NCI-H146 treated with DMSO at 0.1 percent for 48 hours (cell line): ENCODE measurements at regions not wholly inside any gene's neighbourhood (a gene's known extent, or its start where the extent isn't known, plus 50 kb on each side); places are given as distances from the start of the nearest gene placed in this dataset.

Experiments
- DNase-seq: peaks from one replicate; lab custom pipeline; 2025; ENCODE audit not compliant: unreplicated experiment; lab: John Stamatoyannopoulos, UW

GRCh38 chr12:30440826-30441602 is 254.7 kb downstream of the IPO8 start:
- DNase-seq: no peak

GRCh38 chr12:30439201-30439600 is 256.5 kb downstream of the IPO8 start:
- no peak for DNase-seq

- DNase-seq: no peak
Measured at GRCh38 chr12:30438601-30439041, 257.0 kb downstream of the IPO8 start.

GRCh38 chr12:30437616-30438015 is 258.1 kb downstream of the IPO8 start:
- DNase-seq: no peak

- DNase-seq: no peak
Measured at GRCh38 chr12:30437044-30437443, 258.6 kb downstream of the IPO8 start.

GRCh38 chr12:30428098-30428497 is 267.6 kb downstream of the IPO8 start:
- DNase-seq: no peak

- DNase-seq: no peak
Measured at GRCh38 chr12:30427555-30427954, 268.1 kb downstream of the IPO8 start.

GRCh38 chr12:30425445-30425844 is 270.2 kb downstream of the IPO8 start:
- no peak for DNase-seq

- no peak for DNase-seq
Measured at GRCh38 chr12:30423330-30423729, 272.3 kb downstream of the IPO8 start.

- no peak for DNase-seq
Measured at GRCh38 chr12:30422844-30423243, 272.8 kb downstream of the IPO8 start.

GRCh38 chr12:30420561-30420960 is 275.1 kb downstream of the IPO8 start:
- no peak for DNase-seq

- no peak for DNase-seq
Measured at GRCh38 chr12:30417697-30418231, 277.9 kb downstream of the IPO8 start.

GRCh38 chr12:30416631-30417030 is 279.0 kb downstream of the IPO8 start:
- no peak for DNase-seq

GRCh38 chr12:30415777-30416176 is 279.9 kb downstream of the IPO8 start:
- DNase-seq: no peak

- no peak for DNase-seq
Measured at GRCh38 chr12:30414507-30414906, 281.2 kb downstream of the IPO8 start.

- no peak for DNase-seq
Measured at GRCh38 chr12:30400349-30400748, 295.3 kb downstream of the IPO8 start.

- no peak for DNase-seq
Measured at GRCh38 chr12:30399859-30400258, 295.8 kb downstream of the IPO8 start.

- DNase-seq: no peak
Measured at GRCh38 chr12:30396576-30396975, 299.1 kb downstream of the IPO8 start.

GRCh38 chr12:30395190-30395589 is 300.5 kb downstream of the IPO8 start:
- DNase-seq: no peak

GRCh38 chr12:30391766-30392366 is 303.8 kb downstream of the IPO8 start:
- DNase-seq: no peak

GRCh38 chr12:30385706-30386105 is 310.0 kb downstream of the IPO8 start:
- DNase-seq: no peak

- no peak for DNase-seq
Measured at GRCh38 chr12:30384976-30385375, 310.7 kb downstream of the IPO8 start.
